Kidney (tissue), 13 donors: ENCODE measurements at regions not wholly inside any gene's neighbourhood (a gene's known extent, or its start where the extent isn't known, plus 50 kb on each side); places are given as distances from the start of the nearest gene placed in this dataset.

ENCODE experiments used
- DNase-seq, 5 donors: peaks; one replicate each; pipeline ENCODE4 v3.0.0-alpha.2; 2013 to 2020
- FAIRE-seq: peaks from 2 replicates; lab custom pipeline; 2012; peaks lifted over from hg19 to GRCh38; lab: Jason Lieb, UNC
- H3K27ac ChIP-seq, 2 donors: one replicate each; pipeline ENCODE4 v1.7.0; 2013; ENCODE audit warnings: low read depth in 2 of 2, low read length in 2 of 2, inconsistent platforms in 1 of 2
- H3K27me3 ChIP-seq: one replicate; pipeline ENCODE4 v1.7.1; 2013; ENCODE audit warnings: low read length, inconsistent platforms; ENCODE audit not compliant: control insufficient read depth, insufficient read depth
- H3K36me3 ChIP-seq, 3 donors: one replicate each; pipeline versions ENCODE4 v1.7.0 to v1.7.1; 2013; ENCODE audit warnings: low read length in 3 of 3, control low read depth in 1 of 3, inconsistent platforms in 1 of 3; ENCODE audit not compliant: insufficient read depth in 3 of 3, control insufficient read depth in 2 of 3
- H3K4me1 ChIP-seq, 3 donors: one replicate each; pipeline versions ENCODE4 v1.7.0 to v1.7.1; 2013; ENCODE audit warnings: low read length in 3 of 3, inconsistent platforms in 1 of 3, low read depth in 1 of 3; ENCODE audit not compliant: control insufficient read depth in 2 of 3, insufficient read depth in 2 of 3
- H3K4me3 ChIP-seq, 3 donors: one replicate each; pipeline versions ENCODE4 v1.7.0 to v1.8.1; 2013; ENCODE audit warnings: low read length in 3 of 3, control low read depth in 1 of 3, inconsistent platforms in 1 of 3
- H3K9ac ChIP-seq, 3 donors: one replicate each; pipeline versions ENCODE4 v1.7.0 to v1.7.1; 2013; ENCODE audit warnings: low read length in 3 of 3, control low read depth in 1 of 3, inconsistent platforms in 1 of 3
- H3K9me3 ChIP-seq, 3 donors: one replicate each; pipeline versions ENCODE4 v1.7.0 to v1.7.1; 2013; ENCODE audit warnings: low read length in 3 of 3, control low read depth in 1 of 3, inconsistent platforms in 1 of 3; ENCODE audit not compliant: control insufficient read depth in 2 of 3, insufficient read depth in 1 of 3
- CTCF ChIP-seq: IDR thresholded peaks from 3 replicates; pipeline ENCODE4 v1.5.1; 2012; ENCODE audit warnings: mild to moderate bottlenecking, moderate library complexity, borderline replicate concordance; ENCODE audit not compliant: insufficient read depth; ENCODE audit errors: extremely low read depth
- intact Hi-C: fragments of 100-400 bp; cut with DNase I; formaldehyde crosslinking; loops from one replicate; pipeline ENCODE4 v1.11.1; 2022
- donor health status: control.
- donor health status: control.
- donor health status: control.
- donor health status: control.
- donor health status: control.
- donor health status: DM: yes; HTN: yes; CAD: no.
- donor health status: Normal renal cell carcinoma (clear cell type).

GRCh38 chr18:45416168-45416567 lies 199.1 kb upstream of the SLC14A2 start:
- H3K9ac ChIP-seq: no peak overlapping the region
- no peak overlapping the region for H3K4me3 ChIP-seq
- H3K27me3 ChIP-seq: no peaks in the 10 kb centered on the region
- DNase-seq (peak in 4 of 5 donors; percentile 78 to 93 (median 86)), FAIRE-seq (no peak)
- intact Hi-C loops: no loop called here
- no peak overlapping the region for H3K27ac ChIP-seq
- TF ChIP-seq CTCF: no peak
- H3K4me1 ChIP-seq: no peaks in the 10 kb centered on the region
- no peaks in the 10 kb centered on the region for H3K9me3 ChIP-seq
- H3K36me3 ChIP-seq: no peaks in the 10 kb centered on the region

GRCh38 chr18:45417392-45417791 lies 197.9 kb upstream of the SLC14A2 start:
- Histone ChIP-seq H3K27ac (no peak overlapping the region), H3K36me3 (no peaks in the 10 kb centered on the region), H3K27me3 (no peaks in the 10 kb centered on the region), H3K4me1 (no peaks in the 10 kb centered on the region), H3K4me3 (no peak overlapping the region), H3K9me3 (no peaks in the 10 kb centered on the region), H3K9ac (no peak overlapping the region)
- no peak for TF ChIP-seq CTCF
- DNase-seq (no peak), FAIRE-seq (no peak)
- intact Hi-C loops: no loop called here

GRCh38 chr18:45423659-45424058 lies 191.6 kb upstream of the SLC14A2 start:
- Histone ChIP-seq H3K4me1 (no peaks in the 10 kb centered on the region), H3K36me3 (no peaks in the 10 kb centered on the region), H3K9me3 (no peaks in the 10 kb centered on the region), H3K27me3 (no peaks in the 10 kb centered on the region), H3K4me3 (no peak overlapping the region), H3K9ac (no peak overlapping the region), H3K27ac (no peak overlapping the region)
- intact Hi-C loops: no loop called here
- peak in 1 of 5 donors; percentile 49 for DNase-seq
- no peak for TF ChIP-seq CTCF
- FAIRE-seq: no peak

- no peak for TF ChIP-seq CTCF
- Histone ChIP-seq H3K4me1 (no peaks in the 10 kb centered on the region), H3K36me3 (no peaks in the 10 kb centered on the region), H3K9me3 (no peaks in the 10 kb centered on the region), H3K27me3 (no peaks in the 10 kb centered on the region), H3K9ac (no peak overlapping the region), H3K4me3 (no peak overlapping the region), H3K27ac (no peak overlapping the region)
- FAIRE-seq: no peak
- peak in 1 of 5 donors; percentile 49 for DNase-seq
- intact Hi-C loops: no loop called here
These were observed 185.2 kb upstream of the SLC14A2 start for GRCh38 chr18:45430041-45430440.
